Effector memory CD4-positive, alpha-beta T cell (primary cell): ENCODE measurements at regions not wholly inside any gene's neighbourhood (a gene's known extent, or its start where the extent isn't known, plus 50 kb on each side); places are given as distances from the start of the nearest gene placed in this dataset.

Experiments used
- DNase-seq, 3 donors: peaks; one replicate each; pipeline ENCODE4 v3.0.0-alpha.2; 2020
- H3K27ac ChIP-seq: 2 replicates; pipeline ENCODE4 v1.7.0; 2013; ENCODE audit warnings: mild to moderate bottlenecking, low read length, moderate library complexity; ENCODE audit not compliant: insufficient read depth, poor library complexity, severe bottlenecking
- H3K27me3 ChIP-seq: replicated peaks from 2 replicates; pipeline ENCODE4 v1.7.0; 2013; ENCODE audit warnings: mild to moderate bottlenecking, low read length; ENCODE audit not compliant: insufficient read depth, control insufficient read depth, poor library complexity, severe bottlenecking
- H3K36me3 ChIP-seq: 2 replicates; pipeline ENCODE4 v1.7.0; 2013; ENCODE audit warnings: mild to moderate bottlenecking, low read length, moderate library complexity; ENCODE audit not compliant: control insufficient read depth, insufficient read depth
- H3K4me1 ChIP-seq: 2 replicates; pipeline ENCODE4 v1.7.0; 2013; ENCODE audit warnings: low read length, mild to moderate bottlenecking; ENCODE audit not compliant: control insufficient read depth, insufficient read depth, poor library complexity, severe bottlenecking
- H3K4me3 ChIP-seq: 2 replicates; pipeline ENCODE4 v1.7.0; 2013; ENCODE audit warnings: low read length, low read depth, mild to moderate bottlenecking; ENCODE audit not compliant: insufficient read depth, poor library complexity, severe bottlenecking
- H3K9me3 ChIP-seq: 2 replicates; pipeline ENCODE4 v1.7.0; 2013; ENCODE audit warnings: mild to moderate bottlenecking, low read length, moderate library complexity; ENCODE audit not compliant: control insufficient read depth

DNA sequence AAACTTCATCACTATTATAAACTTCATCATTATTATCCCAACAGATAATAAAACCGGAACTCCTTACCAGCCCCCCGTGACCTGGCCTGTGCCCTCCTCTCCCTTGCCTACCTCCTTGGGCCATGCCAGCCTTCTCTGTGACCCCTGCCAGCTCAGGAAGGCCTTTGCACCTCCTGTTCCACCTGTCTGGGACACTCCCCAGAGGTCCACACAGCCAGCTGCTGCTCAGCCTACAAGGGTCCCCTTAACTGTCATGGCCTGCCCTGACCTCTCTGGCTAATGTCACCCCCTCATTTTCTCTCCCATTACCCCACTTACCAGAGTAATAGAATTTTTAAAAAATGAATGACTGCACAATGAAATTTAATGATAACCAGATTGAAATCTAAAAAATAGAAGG is 121.0 kb downstream of the NCOR2 start:
- H3K9me3 ChIP-seq = no peaks in the 10 kb centered on the region
- no peaks in the 10 kb centered on the region for H3K27me3 ChIP-seq
- no peaks in the 10 kb centered on the region for H3K4me1 ChIP-seq
- H3K4me3 ChIP-seq = no peak overlapping the region
- peaks cover 31% of the 10 kb centered on the region for H3K36me3 ChIP-seq
- H3K27ac ChIP-seq = no peak overlapping the region
- DNase-seq = no peak

DNA sequence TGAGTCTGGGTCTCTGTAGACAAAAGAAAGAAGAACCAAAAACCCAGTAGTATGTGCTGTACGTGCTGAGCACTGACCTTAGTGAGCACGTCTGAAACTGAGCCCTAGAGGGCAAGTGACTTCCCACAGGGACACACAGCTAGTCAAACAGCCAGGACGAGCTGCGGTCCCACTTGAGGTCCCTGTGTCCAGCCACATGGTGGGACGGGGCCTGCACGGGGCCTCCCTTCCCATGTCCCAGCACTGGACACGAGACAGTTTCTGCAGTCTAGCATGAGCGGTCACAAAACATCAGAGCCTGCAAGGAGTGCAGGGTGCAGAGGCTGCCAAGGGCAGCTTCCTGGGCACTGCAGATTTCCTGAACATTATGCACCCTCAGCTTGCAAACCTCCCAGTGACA is 121.6 kb downstream of the NCOR2 start:
- no peaks in the 10 kb centered on the region for H3K27me3 ChIP-seq
- peaks cover 31% of the 10 kb centered on the region for H3K36me3 ChIP-seq
- no peaks in the 10 kb centered on the region for H3K4me1 ChIP-seq
- H3K9me3 ChIP-seq = no peaks in the 10 kb centered on the region
- H3K27ac ChIP-seq = no peak overlapping the region
- DNase-seq = no peak
- no peak overlapping the region for H3K4me3 ChIP-seq

DNA sequence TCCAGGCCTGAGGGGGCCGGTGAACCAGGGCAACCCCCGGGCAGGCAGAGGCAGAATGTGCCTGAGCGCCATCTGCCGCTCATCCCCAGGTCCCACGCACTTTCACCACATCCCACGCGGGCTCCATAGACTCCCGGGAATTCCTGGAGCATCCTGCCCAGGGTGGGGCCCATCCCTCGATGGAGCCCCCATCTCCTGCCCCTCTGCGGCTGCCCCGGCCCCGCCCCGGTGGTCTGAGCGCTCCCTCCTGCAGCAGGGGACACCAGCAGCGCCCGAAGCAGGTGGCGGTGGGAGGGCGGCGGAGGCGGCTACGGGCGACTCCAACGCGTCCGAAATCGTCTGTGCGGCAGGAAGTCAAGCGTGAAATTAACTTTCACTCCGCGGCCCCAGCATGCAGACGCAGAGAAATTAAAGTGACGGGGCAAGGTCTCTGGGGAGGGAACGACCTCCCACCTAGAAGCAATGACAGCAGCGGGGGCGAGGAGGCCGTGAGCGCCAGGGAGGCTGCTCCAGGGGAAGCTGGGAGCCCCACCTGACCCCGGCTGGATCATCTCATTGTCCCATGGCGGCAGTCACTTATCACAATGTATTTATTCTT is 122.2 kb downstream of the NCOR2 start:
- H3K4me3 ChIP-seq = no peak overlapping the region
- H3K4me1 ChIP-seq = no peaks in the 10 kb centered on the region
- H3K27me3 ChIP-seq = no peaks in the 10 kb centered on the region
- no peaks in the 10 kb centered on the region for H3K9me3 ChIP-seq
- DNase-seq = no peak
- peaks cover 31% of the 10 kb centered on the region for H3K36me3 ChIP-seq
- H3K27ac ChIP-seq = no peak overlapping the region

DNA sequence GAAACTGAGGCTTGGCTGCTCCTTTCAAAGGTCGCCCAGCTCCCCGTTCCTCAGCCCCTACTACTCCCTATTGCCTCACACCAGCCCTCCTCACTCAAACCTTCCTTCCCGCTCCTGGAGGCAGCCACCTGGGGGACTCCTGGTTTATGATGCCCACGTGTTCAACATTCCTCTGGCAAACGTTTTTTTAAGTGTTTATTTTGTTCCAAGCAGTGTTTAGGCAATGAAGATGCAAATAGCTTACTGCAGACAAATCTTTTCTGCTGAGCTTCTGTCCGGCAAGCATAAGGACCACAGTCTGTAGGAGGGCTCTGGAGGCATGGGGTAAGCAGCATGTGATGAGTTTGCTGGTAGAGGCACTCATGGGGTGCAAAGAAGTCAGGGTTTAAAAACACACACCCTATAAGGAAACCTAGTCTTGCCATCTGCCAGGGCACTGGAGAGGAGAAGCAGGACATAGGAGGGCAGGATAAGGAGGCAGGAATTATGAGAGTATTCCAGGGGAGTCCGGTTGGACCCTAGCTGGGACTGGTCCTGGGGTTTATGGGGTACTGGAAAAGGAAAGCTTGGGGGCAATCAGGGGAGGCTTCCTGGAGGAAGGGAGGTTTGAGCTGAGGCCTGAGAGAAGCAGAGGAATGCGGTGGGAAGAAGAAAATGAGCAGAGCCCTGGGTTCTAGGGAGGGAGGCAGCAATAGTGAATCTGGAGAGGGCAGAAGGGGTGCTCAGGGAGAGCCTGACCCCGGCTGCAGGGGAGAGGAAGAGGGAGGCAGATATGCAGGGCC is 123.3 kb downstream of the NCOR2 start:
- Histone ChIP-seq H3K27ac (no peak overlapping the region), H3K4me3 (no peak overlapping the region), H3K27me3 (no peaks in the 10 kb centered on the region), H3K4me1 (no peaks in the 10 kb centered on the region), H3K9me3 (no peaks in the 10 kb centered on the region), H3K36me3 (peaks cover 31% of the 10 kb centered on the region)
- no peak for DNase-seq

DNA sequence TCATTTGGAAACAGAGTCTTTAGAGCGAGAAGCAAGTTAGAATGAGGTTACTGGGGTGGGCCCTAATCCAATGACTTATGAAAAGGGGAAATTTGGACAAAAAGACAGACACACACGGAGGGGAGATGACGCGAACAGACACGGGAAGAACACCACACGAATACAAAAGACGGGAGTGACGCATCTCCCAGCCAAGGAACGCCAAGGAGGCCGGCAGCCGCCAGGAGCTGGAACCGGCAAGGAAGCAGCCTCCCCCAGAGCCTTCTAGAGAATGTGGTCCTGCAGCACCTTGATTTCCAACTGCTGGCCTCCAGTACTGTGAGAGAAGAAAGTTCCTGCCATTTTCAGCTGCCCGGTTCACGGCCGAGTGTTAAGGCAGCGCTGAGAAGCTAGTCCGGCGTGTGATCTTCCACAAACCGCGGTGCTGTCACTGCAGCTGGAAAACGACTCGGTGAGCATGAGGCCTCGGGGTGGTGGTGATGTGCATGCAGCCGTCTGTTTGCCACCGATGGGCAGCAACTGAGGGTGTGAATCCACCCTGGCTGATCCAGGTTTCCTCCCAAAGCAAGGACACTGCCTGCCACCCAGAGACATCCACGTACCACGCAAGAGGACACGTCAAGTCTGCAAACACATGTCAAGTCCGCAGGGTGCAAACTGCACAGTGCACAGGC is 124.5 kb downstream of the NCOR2 start:
- H3K9me3 ChIP-seq = no peaks in the 10 kb centered on the region
- H3K4me3 ChIP-seq = no peak overlapping the region
- DNase-seq = no peak
- H3K27ac ChIP-seq = no peak overlapping the region
- peaks cover 31% of the 10 kb centered on the region for H3K36me3 ChIP-seq
- H3K4me1 ChIP-seq = no peaks in the 10 kb centered on the region
- no peaks in the 10 kb centered on the region for H3K27me3 ChIP-seq

DNA sequence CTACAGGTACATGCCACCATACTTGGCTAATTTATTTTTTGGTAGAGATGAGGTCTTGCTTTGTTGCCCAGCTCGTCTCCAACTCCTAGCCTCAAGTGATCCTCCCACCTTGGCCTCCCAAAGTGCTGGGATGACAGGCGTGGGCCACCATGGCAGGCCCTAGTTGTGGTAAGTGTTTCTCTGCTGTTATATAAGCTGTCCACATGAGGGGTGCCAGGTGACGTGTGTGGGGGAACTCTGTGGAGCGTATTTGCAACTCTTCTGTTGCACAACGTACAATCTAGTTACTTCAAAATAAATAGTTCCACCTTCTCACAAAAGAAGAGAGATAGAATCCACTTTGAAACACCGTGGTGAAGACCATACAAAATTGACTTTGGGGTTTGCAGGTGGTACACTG is 125.1 kb downstream of the NCOR2 start:
- H3K27me3 ChIP-seq = no peaks in the 10 kb centered on the region
- peaks cover 32% of the 10 kb centered on the region for H3K36me3 ChIP-seq
- H3K27ac ChIP-seq = no peak overlapping the region
- no peaks in the 10 kb centered on the region for H3K4me1 ChIP-seq
- no peak for DNase-seq
- H3K9me3 ChIP-seq = no peaks in the 10 kb centered on the region
- H3K4me3 ChIP-seq = no peak overlapping the region

DNA sequence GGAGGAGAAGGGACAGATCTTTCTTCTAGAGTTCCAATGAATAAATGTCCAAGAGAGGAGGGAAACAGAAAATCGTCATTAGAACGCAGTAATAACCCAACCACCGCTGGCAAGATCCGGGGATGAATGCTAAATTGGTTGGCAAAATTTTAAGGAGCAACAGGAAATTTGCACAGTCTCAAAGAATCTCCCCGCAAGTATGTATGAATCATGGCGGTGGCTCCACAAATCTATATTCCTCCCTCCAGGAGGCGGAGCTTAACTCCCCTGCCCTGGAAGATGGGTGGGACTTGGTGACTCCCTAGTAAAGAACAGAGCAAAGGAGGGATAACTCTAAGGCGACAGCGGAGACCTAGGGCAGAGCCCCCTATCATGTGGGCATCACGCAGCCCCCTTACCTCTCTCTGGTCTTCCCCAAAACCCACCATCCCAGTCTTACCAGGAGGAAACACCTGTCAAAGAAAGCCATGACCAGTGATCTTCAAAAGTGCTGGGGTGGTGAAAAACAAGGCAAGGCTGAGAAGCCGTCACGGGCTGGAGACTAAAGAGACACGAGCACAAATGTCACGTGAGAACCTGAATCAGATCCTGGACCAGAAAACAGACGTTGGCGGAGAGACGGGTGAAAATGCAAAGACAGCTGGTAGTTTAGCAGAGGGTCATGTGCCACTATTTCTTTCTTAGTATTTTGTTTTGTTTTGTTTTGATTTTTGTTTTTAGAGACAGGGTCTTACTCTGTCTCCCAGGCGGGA is 125.8 kb downstream of the NCOR2 start:
- H3K36me3 ChIP-seq = peaks cover 35% of the 10 kb centered on the region
- no peaks in the 10 kb centered on the region for H3K27me3 ChIP-seq
- H3K4me1 ChIP-seq = no peaks in the 10 kb centered on the region
- no peak for DNase-seq
- H3K27ac ChIP-seq = no peak overlapping the region
- no peaks in the 10 kb centered on the region for H3K9me3 ChIP-seq
- no peak overlapping the region for H3K4me3 ChIP-seq

DNA sequence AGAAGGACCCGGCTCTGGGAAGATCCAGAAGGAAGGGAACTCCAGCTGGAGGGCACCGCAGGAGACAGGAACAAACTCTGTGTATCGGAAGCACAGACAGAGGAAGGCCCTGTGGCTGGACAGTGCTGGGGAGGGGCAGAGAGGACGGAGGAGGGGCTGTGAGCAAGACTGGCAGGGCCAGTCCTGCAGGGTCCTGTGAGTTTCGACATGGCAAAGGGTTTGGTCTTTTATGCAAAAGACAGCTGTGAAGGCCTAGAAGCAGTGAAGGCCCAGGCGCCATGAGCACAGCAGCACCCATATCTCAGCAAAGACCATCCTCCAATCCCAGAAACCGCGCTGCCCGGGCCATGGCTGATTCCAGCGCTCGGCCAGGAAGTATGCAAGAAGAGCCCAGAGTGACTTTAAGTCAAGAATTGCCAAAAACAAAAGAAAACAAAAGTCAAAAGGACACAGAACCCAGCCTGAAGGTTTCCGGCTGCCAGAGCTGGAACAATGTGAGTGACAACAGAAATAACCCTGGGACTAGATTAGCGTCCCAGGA is 126.5 kb downstream of the NCOR2 start:
- H3K27me3 ChIP-seq = no peaks in the 10 kb centered on the region
- H3K4me1 ChIP-seq = no peaks in the 10 kb centered on the region
- H3K27ac ChIP-seq = no peak overlapping the region
- no peak for DNase-seq
- peaks cover 35% of the 10 kb centered on the region for H3K36me3 ChIP-seq
- no peaks in the 10 kb centered on the region for H3K9me3 ChIP-seq
- H3K4me3 ChIP-seq = no peak overlapping the region

DNA sequence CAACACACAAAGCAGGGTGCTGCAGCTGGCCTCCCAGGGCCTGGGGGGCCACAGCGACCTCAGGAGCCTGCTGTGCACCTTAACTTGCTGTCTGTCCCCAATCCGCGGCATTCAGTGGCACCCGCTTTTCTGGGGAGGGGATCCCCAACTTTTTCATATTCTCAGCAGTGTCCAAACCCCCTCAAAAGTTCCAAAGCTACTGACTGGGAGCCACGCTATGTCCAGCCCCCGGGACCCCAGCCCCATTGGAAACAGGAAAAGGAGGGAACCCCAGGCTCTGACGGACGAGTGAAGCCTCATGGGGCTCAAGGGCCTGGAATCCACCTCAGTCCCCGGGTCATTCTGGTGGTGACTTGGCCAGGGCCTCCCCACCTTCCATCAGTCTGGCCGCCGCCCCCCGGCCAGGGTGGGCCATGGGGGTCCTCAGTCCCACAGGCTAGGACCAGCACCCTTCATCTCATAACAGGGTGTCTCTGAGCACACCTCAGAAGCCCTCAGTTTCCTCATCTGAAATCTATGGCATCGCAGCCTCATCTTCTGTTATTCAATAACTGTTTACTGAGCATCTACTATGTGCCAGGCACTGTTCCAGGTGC is 127.3 kb downstream of the NCOR2 start:
- H3K27ac ChIP-seq = no peak overlapping the region
- H3K4me3 ChIP-seq = no peak overlapping the region
- H3K4me1 ChIP-seq = no peaks in the 10 kb centered on the region
- DNase-seq = no peak
- H3K36me3 ChIP-seq = peaks cover 29% of the 10 kb centered on the region
- H3K9me3 ChIP-seq = no peaks in the 10 kb centered on the region
- no peaks in the 10 kb centered on the region for H3K27me3 ChIP-seq
